ENCODE measurements at regions not wholly inside any gene's neighbourhood (a gene's known extent, or its start where the extent isn't known, plus 50 kb on each side); places are given as distances from the start of the nearest gene placed in this dataset.

DNA sequence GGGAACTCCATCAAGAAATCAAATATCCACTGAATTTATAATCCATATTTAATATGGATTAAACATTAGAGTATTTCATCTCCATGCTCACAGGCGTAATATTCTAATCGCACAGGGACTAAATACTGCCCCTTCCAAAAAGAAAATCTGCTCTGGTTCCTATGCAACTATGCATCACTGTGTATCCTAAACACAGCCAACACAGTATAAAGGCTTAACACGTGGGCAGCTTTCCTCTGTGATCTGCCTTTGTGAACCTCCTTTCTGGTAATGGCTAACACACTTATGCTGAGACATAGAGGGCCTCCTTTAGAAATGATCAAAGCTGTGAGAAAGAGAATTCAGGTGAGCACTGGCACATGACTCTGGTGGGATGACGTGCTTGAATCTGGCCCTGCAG, 110.2 kb downstream of the RAB11FIP2 start:
- TF ChIP-seq, protein P1, sequence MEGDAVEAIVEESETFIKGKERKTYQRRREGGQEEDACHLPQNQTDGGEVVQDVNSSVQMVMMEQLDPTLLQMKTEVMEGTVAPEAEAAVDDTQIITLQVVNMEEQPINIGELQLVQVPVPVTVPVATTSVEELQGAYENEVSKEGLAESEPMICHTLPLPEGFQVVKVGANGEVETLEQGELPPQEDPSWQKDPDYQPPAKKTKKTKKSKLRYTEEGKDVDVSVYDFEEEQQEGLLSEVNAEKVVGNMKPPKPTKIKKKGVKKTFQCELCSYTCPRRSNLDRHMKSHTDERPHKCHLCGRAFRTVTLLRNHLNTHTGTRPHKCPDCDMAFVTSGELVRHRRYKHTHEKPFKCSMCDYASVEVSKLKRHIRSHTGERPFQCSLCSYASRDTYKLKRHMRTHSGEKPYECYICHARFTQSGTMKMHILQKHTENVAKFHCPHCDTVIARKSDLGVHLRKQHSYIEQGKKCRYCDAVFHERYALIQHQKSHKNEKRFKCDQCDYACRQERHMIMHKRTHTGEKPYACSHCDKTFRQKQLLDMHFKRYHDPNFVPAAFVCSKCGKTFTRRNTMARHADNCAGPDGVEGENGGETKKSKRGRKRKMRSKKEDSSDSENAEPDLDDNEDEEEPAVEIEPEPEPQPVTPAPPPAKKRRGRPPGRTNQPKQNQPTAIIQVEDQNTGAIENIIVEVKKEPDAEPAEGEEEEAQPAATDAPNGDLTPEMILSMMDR (conservative IDR thresholded peaks at IDR 0.05; ENCODE audit: low read depth), result no peak
- no peak for DNase-seq (ENCODE audit: low spot score)
- CTCF ChIA-PET, result interaction anchor here (1.2 kb wide), 1 partner anchor 523 kb away, joined by 4 read pairs; no protein-coding TSS in a partner anchor
- POLR2A ChIA-PET (ENCODE audit: low non-redundant PET), result no interaction called here
- no peak overlapping the region for H3K27ac ChIP-seq

DNA sequence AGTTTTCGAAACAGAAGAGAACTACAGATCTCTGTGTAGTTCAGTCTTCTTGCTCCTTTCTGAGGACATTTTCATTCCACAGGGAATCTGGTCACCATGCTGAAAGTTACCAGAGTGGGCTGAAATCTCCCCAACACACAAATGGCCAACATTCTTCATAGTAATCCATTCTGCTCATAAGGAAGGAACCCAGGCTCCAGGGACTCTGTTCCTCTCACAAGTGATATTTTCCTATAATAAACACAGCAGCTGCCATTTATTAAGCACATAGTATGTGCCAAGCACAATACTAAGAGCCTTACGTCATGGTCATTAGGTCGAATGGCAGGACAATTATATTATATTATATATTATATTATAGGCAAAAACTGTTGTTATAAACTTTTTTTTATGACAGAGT, 109.8 kb downstream of the RAB11FIP2 start:
- POLR2A ChIA-PET (ENCODE audit: low non-redundant PET), result no interaction called here
- no peak for DNase-seq (ENCODE audit: low spot score)
- TF ChIP-seq, protein P1 (conservative IDR thresholded peaks at IDR 0.05; ENCODE audit: low read depth), result no peak
- no peak overlapping the region for H3K27ac ChIP-seq
- CTCF ChIA-PET, result interaction anchor here (1.2 kb wide), 1 partner anchor 523 kb away, joined by 4 read pairs; no protein-coding TSS in a partner anchor

DNA sequence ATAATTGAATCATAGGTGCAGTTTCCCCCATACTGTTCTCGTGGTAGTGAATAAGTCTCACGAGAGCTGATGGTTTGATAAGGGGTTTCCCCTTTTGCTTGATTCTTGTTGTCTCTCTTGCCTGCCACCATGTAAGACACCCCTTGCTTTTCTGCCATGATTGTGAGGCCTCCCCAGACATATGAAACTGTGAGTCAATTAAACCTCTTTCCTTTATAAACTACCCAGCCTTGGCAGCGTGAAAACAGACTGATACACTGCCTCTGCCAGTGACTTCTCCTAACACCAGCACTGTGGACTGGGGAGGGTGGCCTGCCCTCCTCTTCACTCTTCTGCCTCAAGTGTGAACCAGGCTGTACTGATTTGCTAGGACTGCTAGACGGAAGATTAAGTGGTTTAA, 108.6 kb downstream of the RAB11FIP2 start:
- TF ChIP-seq, protein P1 (conservative IDR thresholded peaks at IDR 0.05; ENCODE audit: low read depth), result no peak
- ChIA-PET CTCF (no interaction called here), POLR2A (ENCODE audit: low non-redundant PET) (no interaction called here)
- no peak for DNase-seq (ENCODE audit: low spot score)
- no peak overlapping the region for H3K27ac ChIP-seq

DNA sequence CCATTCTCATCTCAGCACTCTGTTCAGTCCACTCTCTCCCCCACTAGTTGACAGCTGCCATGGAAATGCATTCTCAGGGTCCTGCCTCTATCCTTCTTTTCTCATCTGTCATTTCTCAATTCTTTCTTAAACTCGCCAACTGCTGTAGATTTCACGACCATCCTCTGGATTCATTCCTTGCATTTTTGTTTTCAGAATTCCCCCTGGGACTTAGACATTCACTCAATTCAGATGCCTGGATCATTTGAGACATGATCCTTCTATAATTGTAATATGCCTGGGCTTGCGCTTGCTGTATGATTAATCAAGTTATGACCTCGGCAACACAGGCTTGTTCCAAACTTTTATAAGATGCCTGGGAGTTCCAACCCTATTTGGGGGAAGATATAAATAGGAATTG, 104.5 kb downstream of the RAB11FIP2 start:
- DNase-seq (ENCODE audit: low spot score), result no peak
- no peak overlapping the region for H3K27ac ChIP-seq
- TF ChIP-seq, protein P1 (conservative IDR thresholded peaks at IDR 0.05; ENCODE audit: low read depth), result no peak
- ChIA-PET CTCF (interaction anchor here (0.9 kb wide), 1 partner anchor 33 kb away, joined by 3 read pairs; no protein-coding TSS in a partner anchor), POLR2A (ENCODE audit: low non-redundant PET) (no interaction called here)

DNA sequence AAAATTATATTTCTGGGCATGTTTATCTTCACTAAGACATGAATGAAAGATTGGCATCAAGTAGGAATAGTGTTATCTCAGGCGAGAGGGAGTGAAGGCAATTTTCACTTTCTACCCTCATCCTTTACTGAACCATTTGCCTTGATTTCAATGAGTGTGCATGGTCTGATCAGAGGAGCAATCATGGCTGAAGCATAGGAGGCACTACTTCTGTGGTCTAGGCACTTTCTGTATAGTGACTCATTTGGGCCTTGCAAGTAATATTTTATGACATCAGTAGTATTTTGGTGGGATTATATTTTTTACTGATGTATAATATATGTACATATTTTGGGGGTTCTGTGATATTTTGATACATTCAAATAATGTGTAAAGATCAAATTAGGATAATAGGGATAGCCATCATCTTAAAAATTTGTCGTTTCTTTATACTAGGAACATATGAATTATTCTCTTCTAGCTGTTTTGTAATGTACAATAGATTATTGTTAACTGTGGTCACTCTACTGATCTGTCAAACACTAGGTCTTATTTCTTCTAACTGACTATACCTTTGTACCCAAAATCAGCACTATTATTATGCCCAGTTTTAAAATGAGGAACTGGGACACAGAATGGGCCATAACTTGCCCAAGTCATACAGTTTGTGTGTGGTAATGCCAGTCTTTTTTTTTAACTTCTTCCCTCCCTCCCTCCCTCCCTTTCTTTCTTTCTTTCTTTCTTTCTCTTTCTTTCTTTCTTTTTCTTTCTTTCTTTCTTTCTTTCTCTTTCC, 101.9 kb downstream of the RAB11FIP2 start:
- no peak overlapping the region for H3K27ac ChIP-seq
- no peak for DNase-seq (ENCODE audit: low spot score)
- ChIA-PET CTCF (interaction anchor here (0.6 kb wide), 1 partner anchor 52 kb away, joined by 7 read pairs; no protein-coding TSS in a partner anchor), POLR2A (ENCODE audit: low non-redundant PET) (no interaction called here)
- TF ChIP-seq, protein P1 (conservative IDR thresholded peaks at IDR 0.05; ENCODE audit: low read depth), result no peak

DNA sequence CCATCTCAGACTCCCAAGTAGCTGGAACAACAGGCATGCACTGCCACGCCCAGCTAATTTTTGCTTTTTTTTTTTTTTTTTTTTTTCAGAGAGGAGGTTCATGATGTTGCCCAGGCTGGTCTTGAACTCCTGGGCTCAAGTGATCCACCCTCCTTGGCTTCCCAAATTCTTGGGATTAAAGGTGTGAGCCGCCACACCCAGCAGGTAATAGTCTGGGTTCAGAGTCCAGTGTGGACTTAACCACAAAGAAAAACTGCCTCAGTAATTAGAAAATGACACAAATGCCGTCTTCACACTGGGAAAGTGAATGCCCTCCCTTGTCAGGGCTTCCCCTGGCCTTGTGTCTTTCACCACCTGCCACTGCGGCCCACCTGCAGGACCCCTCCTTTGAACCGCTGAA, 101.1 kb downstream of the RAB11FIP2 start:
- H3K27ac ChIP-seq, result no peak overlapping the region
- ChIA-PET POLR2A (ENCODE audit: low non-redundant PET) (no interaction called here), CTCF (no interaction called here)
- TF ChIP-seq, protein P1 (conservative IDR thresholded peaks at IDR 0.05; ENCODE audit: low read depth), result no peak
- no peak for DNase-seq (ENCODE audit: low spot score)

Data from RWPE1 (cell line).